ENCODE measurements at regions not wholly inside any gene's neighbourhood (a gene's known extent, or its start where the extent isn't known, plus 50 kb on each side); places are given as distances from the start of the nearest gene placed in this dataset.

DNA sequence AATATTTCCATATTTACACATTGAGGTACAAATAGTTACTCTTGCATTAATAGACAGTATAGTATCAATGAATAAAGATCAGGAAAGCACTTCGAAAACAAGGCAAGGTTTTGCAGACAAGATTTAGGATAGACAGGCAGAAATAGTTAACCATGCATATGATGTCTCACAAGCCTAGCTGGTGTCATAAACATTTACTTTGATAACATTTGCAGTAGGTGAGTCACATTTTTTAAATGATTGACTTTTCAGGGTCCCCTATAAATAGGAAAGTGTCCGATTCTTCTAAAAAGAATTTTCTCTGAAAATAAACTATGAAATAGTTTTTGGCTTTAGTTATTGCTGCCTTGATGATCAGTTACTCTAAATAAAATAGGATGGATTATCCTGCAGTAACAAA is 162.1 kb downstream of the SNX18 start:
- WGBS (ENCODE audit: insufficient coverage, insufficient read length), result no CpG with 5 or more reads among the region's 2 CpGs
- no peaks in the 10 kb centered on the region for H3K36me3 ChIP-seq (ENCODE audit: control insufficient read depth, insufficient read depth, low read length)
- H3K4me3 ChIP-seq (ENCODE audit: low read length), result no peak overlapping the region
- no peak overlapping the region for H3K27ac ChIP-seq (ENCODE audit: low read length)
- no peaks in the 10 kb centered on the region for H3K27me3 ChIP-seq (ENCODE audit: control insufficient read depth, insufficient read depth, low read length)
- no peak for DNase-seq (ENCODE audit: low read depth, low spot score)
- H3K4me1 ChIP-seq (ENCODE audit: control insufficient read depth, insufficient read depth, low read length), result no peaks in the 10 kb centered on the region
- H3K9me3 ChIP-seq (ENCODE audit: control insufficient read depth, insufficient read depth, low read length), result no peaks in the 10 kb centered on the region

DNA sequence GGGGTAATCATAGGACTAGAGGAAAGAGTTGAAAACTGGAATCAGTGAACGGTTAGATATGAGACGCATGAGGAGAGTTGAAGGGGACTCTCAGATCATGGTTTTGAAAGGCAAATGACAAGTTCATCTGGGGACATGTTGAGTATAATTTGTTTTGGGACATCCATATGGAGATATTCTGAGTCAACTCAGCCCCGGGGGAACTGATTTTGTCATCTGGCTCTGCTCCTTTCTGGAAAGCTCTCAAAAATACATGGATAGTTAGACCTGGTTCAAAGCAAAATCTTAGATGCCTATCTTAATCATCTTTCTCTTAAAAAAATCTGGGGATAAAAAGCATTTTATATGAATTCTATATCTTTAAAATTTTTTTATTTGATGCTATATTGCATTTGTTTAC is 161.2 kb downstream of the SNX18 start:
- Histone ChIP-seq H3K9me3 (ENCODE audit: control insufficient read depth, insufficient read depth, low read length) (no peaks in the 10 kb centered on the region), H3K4me1 (ENCODE audit: control insufficient read depth, insufficient read depth, low read length) (no peaks in the 10 kb centered on the region), H3K27ac (ENCODE audit: low read length) (no peak overlapping the region), H3K27me3 (ENCODE audit: control insufficient read depth, insufficient read depth, low read length) (no peaks in the 10 kb centered on the region), H3K36me3 (ENCODE audit: control insufficient read depth, insufficient read depth, low read length) (no peaks in the 10 kb centered on the region), H3K4me3 (ENCODE audit: low read length) (no peak overlapping the region)
- DNase-seq (ENCODE audit: low read depth, low spot score), result no peak
- no CpG with 5 or more reads among the region's 3 CpGs for WGBS (ENCODE audit: insufficient coverage, insufficient read length)

DNA sequence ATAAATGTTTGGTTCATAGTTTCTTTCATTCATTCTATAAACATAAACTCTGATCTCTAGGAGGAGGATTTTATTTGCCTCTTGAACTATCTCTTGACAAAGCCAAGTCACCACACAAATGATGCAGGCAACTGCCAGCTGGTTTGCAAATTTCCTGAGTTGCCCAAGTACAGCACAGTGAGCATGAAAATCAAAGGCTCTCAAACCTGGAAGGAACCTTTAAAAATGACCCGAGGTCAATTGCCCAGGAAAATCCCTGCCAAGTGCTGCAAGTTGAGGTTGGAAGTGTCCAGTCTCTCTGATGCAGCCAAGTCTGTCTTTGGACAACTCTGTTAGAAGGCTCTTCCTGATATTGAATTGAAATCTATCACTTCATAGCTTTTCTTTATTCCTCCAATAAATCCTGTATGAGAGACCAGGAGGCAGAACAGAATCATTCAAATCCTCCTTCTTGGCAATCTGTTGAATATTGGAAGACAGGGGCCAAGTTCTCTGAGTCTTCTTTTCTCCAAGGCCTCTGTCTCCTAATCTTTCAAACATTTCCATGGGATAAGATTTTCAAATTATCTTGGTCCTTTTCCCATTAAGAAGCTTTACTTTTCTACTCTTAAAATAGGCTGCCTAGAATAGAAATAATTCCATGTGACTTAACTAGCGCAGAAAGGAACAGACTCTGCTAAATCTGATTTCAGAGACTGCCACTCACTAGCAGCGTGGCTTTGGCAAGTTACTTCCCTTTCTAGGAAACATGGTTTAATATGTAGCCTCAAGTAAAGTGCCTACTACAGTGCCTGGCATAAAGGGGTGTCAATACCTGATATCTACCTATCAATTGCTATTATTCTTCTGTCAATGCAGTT is 159.2 kb downstream of the SNX18 start:
- no CpG with 5 or more reads among the region's 3 CpGs for WGBS (ENCODE audit: insufficient coverage, insufficient read length)
- Histone ChIP-seq H3K4me3 (ENCODE audit: low read length) (no peak overlapping the region), H3K27me3 (ENCODE audit: control insufficient read depth, insufficient read depth, low read length) (no peaks in the 10 kb centered on the region), H3K4me1 (ENCODE audit: control insufficient read depth, insufficient read depth, low read length) (no peaks in the 10 kb centered on the region), H3K27ac (ENCODE audit: low read length) (no peak overlapping the region), H3K36me3 (ENCODE audit: control insufficient read depth, insufficient read depth, low read length) (no peaks in the 10 kb centered on the region), H3K9me3 (ENCODE audit: control insufficient read depth, insufficient read depth, low read length) (no peaks in the 10 kb centered on the region)
- DNase-seq (ENCODE audit: low read depth, low spot score), result no peak

DNA sequence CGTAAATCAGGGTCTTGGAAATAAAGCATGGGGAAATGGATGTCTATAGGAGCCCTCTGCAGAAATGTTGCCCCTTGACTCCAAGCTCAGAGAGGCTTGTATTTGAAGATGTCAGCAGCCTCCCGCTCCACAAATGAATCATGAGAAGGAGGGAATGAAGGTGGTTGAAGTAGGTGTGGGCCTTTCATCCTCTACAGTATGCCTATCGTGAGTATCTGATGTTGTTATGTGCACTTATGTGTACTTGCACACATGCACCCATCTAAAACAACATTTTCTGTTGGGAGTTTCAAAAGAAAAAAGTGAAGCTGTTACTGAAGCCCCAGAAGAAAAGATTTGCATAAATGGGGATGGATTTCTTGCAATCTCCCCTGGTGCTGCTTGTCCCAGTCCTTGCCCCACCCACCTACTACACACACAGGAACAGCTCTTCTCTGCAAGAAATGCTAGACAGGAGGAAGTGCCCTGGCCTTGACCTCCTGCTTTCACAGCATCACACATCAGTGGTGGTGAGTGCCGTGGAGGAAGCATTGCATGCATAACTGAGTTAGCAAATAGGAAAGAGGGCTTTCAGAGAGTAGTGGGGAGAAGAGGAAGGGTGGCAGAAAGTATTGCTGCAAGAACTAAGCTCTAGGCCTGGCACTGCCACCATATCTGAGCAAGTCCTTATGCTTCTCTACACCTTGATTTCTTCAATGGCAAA is 156.1 kb downstream of the SNX18 start:
- no peaks in the 10 kb centered on the region; the same call in 1 of the 2 replicates for H3K9me3 ChIP-seq (ENCODE audit: control insufficient read depth, insufficient read depth, low read length)
- no peaks in the 10 kb centered on the region for H3K4me1 ChIP-seq (ENCODE audit: control insufficient read depth, insufficient read depth, low read length)
- H3K4me3 ChIP-seq (ENCODE audit: low read length), result no peak overlapping the region
- no CpG with 5 or more reads among the region's 4 CpGs for WGBS (ENCODE audit: insufficient coverage, insufficient read length)
- no peaks in the 10 kb centered on the region for H3K36me3 ChIP-seq (ENCODE audit: control insufficient read depth, insufficient read depth, low read length)
- no peaks in the 10 kb centered on the region for H3K27me3 ChIP-seq (ENCODE audit: control insufficient read depth, insufficient read depth, low read length)
- no peak for DNase-seq (ENCODE audit: low read depth, low spot score)
- H3K27ac ChIP-seq (ENCODE audit: low read length), result no peak overlapping the region

DNA sequence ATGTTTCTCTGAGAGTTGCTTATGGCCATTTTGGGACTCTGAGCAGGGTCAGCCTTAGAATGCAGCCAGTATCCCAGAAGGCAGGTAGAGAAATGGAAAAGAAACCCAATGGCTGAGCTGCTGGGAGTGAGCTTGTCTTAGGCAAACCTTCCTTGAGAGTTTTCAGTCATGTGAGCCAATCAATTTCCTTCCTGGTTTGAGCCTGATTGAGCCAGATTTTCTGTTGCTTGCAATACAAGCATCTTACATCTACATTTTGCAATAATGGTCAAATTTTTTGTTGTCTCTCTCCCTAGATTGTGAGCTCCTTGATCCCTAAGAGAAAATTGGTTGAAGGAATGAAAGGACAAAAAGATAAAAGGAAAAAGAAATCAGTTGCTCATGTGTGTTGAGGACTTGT is 155.3 kb downstream of the SNX18 start:
- Histone ChIP-seq H3K4me3 (ENCODE audit: low read length) (no peak overlapping the region), H3K9me3 (ENCODE audit: control insufficient read depth, insufficient read depth, low read length) (no peaks in the 10 kb centered on the region; the same call in 1 of the 2 replicates), H3K27ac (ENCODE audit: low read length) (no peak overlapping the region), H3K36me3 (ENCODE audit: control insufficient read depth, insufficient read depth, low read length) (no peaks in the 10 kb centered on the region), H3K27me3 (ENCODE audit: control insufficient read depth, insufficient read depth, low read length) (no peaks in the 10 kb centered on the region), H3K4me1 (ENCODE audit: control insufficient read depth, insufficient read depth, low read length) (no peaks in the 10 kb centered on the region)
- DNase-seq (ENCODE audit: low read depth, low spot score), result no peak

DNA sequence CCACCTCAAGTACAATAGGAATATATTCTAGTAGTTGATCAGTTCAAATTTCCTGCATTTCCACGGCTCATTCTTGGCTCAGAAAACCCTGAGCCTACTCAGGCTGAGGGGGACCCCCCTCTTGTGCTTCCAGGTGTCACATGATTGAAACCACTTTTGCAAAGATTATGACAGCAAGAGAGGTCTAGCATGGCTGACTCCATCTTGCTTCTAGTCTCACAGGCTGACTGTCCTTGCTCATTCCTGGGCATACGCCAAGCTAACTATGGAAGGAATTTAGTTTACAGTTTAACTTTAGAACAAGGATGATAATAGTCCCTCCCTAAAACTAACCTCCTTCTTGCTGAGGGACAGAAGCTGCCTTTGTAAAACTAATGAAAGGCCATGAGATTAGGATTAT is 154.1 kb downstream of the SNX18 start:
- Histone ChIP-seq H3K36me3 (ENCODE audit: control insufficient read depth, insufficient read depth, low read length) (no peaks in the 10 kb centered on the region), H3K27me3 (ENCODE audit: control insufficient read depth, insufficient read depth, low read length) (no peaks in the 10 kb centered on the region), H3K4me1 (ENCODE audit: control insufficient read depth, insufficient read depth, low read length) (no peaks in the 10 kb centered on the region), H3K4me3 (ENCODE audit: low read length) (no peak overlapping the region), H3K27ac (ENCODE audit: low read length) (no peak overlapping the region), H3K9me3 (ENCODE audit: control insufficient read depth, insufficient read depth, low read length) (no peaks in the 10 kb centered on the region; the same call in 1 of the 2 replicates)
- no CpG with 5 or more reads among the region's 2 CpGs for WGBS (ENCODE audit: insufficient coverage, insufficient read length)
- no peak for DNase-seq (ENCODE audit: low read depth, low spot score)

DNA sequence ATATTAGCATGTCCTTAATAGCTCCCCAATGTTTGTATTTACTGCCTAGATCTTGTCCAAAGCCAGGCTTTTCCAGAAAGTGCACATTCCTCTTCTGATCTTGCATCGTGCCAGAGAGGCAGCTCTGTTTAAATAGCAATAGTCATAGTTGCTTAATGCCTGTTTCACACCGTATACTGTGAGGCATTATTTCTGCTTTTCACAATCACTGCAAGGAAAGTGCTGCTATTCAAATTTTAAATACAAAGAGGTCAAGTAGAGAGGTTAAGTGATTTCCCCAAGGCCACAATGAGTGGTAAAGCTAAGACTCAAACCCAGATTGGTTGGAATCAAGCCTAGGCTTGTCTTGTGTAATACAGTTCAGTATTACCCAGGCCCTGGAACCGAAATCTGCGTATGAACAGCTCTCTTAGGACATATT is 153.6 kb downstream of the SNX18 start:
- no peak overlapping the region for H3K27ac ChIP-seq (ENCODE audit: low read length)
- DNase-seq (ENCODE audit: low read depth, low spot score), result no peak
- H3K9me3 ChIP-seq (ENCODE audit: control insufficient read depth, insufficient read depth, low read length), result no peaks in the 10 kb centered on the region; the same call in 1 of the 2 replicates
- H3K4me1 ChIP-seq (ENCODE audit: control insufficient read depth, insufficient read depth, low read length), result no peaks in the 10 kb centered on the region
- no CpG with 5 or more reads among the region's 4 CpGs for WGBS (ENCODE audit: insufficient coverage, insufficient read length)
- H3K36me3 ChIP-seq (ENCODE audit: control insufficient read depth, insufficient read depth, low read length), result no peaks in the 10 kb centered on the region
- H3K4me3 ChIP-seq (ENCODE audit: low read length), result no peak overlapping the region
- no peaks in the 10 kb centered on the region for H3K27me3 ChIP-seq (ENCODE audit: control insufficient read depth, insufficient read depth, low read length)

DNA sequence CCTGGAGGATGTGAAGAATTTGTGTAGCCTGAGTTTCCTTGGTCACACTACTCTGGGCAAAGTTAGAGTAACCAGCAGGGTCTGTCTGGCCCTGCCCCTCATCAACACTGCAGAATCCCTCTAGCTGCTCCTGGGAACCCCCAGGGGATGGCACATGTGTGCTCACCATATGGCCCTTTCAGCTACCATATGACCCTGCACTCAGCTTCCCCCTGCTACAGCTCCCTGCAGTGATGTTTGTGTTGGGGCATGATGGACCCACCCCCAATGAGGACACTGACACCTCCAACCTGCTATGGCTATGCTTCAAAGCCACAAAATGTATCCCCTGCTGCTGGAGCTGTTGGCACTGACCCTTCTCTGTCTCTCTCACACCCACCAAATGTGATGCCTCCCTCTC is 152.7 kb downstream of the SNX18 start:
- H3K9me3 ChIP-seq (ENCODE audit: control insufficient read depth, insufficient read depth, low read length), result no peaks in the 10 kb centered on the region; the same call in 1 of the 2 replicates
- DNase-seq (ENCODE audit: low read depth, low spot score), result no peak
- no peaks in the 10 kb centered on the region for H3K27me3 ChIP-seq (ENCODE audit: control insufficient read depth, insufficient read depth, low read length)
- no peaks in the 10 kb centered on the region for H3K36me3 ChIP-seq (ENCODE audit: control insufficient read depth, insufficient read depth, low read length)
- no peak overlapping the region for H3K27ac ChIP-seq (ENCODE audit: low read length)
- no peaks in the 10 kb centered on the region for H3K4me1 ChIP-seq (ENCODE audit: control insufficient read depth, insufficient read depth, low read length)
- no peak overlapping the region for H3K4me3 ChIP-seq (ENCODE audit: low read length)

DNA sequence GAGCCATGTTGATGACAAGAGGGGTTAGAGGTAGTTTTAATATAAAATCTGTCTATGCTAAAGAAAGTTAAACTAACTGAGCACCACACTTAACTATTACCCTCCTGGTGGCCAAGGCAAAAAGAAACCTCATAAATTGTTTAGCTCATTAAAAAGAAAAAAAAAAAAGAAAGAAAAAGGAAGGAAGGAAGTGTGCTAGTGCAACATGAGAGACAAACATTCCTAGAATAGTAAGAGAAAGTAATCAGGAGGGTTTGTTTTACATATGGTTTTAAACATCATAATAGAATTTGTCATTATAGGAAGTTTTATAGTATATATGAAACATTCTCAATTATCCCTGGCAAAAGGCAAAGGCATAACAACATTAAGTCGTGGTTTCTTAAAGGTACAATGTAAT is 152.3 kb downstream of the SNX18 start:
- no CpG with 5 or more reads among the region's 1 CpG for WGBS (ENCODE audit: insufficient coverage, insufficient read length)
- Histone ChIP-seq H3K4me1 (ENCODE audit: control insufficient read depth, insufficient read depth, low read length) (no peaks in the 10 kb centered on the region), H3K27me3 (ENCODE audit: control insufficient read depth, insufficient read depth, low read length) (no peaks in the 10 kb centered on the region), H3K4me3 (ENCODE audit: low read length) (no peak overlapping the region), H3K27ac (ENCODE audit: low read length) (no peak overlapping the region), H3K9me3 (ENCODE audit: control insufficient read depth, insufficient read depth, low read length) (no peaks in the 10 kb centered on the region; the same call in 1 of the 2 replicates), H3K36me3 (ENCODE audit: control insufficient read depth, insufficient read depth, low read length) (no peaks in the 10 kb centered on the region)
- no peak for DNase-seq (ENCODE audit: low read depth, low spot score)

DNA sequence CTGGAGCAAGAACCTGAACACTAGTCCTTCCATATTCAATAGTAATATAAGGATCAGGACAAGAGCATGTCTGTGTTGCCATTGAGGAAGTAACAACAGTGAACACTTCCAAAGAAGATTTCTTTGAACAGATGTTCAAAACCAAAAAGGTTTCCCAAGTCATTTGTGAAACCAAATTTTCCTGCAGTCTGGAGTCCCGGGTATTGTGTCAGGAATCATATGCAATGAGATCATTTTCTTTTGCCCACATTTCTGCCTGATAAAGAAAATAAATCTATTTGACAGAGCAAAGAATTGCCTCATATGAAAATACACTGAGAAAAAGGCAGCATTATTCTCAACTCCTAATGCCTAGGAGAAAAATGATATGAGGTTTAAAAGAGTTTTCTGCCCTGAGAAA is 151.7 kb downstream of the SNX18 start:
- H3K9me3 ChIP-seq (ENCODE audit: control insufficient read depth, insufficient read depth, low read length), result no peaks in the 10 kb centered on the region; the same call in 1 of the 2 replicates
- no CpG with 5 or more reads among the region's 1 CpG for WGBS (ENCODE audit: insufficient coverage, insufficient read length)
- DNase-seq (ENCODE audit: low read depth, low spot score), result no peak

More for the DNA sequence above, 151.7 kb downstream of the SNX18 start:
- no peaks in the 10 kb centered on the region for H3K36me3 ChIP-seq (ENCODE audit: control insufficient read depth, insufficient read depth, low read length)
- no peak overlapping the region for H3K4me3 ChIP-seq (ENCODE audit: low read length)
- no peak overlapping the region for H3K27ac ChIP-seq (ENCODE audit: low read length)
- no peaks in the 10 kb centered on the region for H3K4me1 ChIP-seq (ENCODE audit: control insufficient read depth, insufficient read depth, low read length)
- H3K27me3 ChIP-seq (ENCODE audit: control insufficient read depth, insufficient read depth, low read length), result no peaks in the 10 kb centered on the region
